ENCODE measurements at regions not wholly inside any gene's neighbourhood (a gene's known extent, or its start where the extent isn't known, plus 50 kb on each side); places are given as distances from the start of the nearest gene placed in this dataset.

DNA sequence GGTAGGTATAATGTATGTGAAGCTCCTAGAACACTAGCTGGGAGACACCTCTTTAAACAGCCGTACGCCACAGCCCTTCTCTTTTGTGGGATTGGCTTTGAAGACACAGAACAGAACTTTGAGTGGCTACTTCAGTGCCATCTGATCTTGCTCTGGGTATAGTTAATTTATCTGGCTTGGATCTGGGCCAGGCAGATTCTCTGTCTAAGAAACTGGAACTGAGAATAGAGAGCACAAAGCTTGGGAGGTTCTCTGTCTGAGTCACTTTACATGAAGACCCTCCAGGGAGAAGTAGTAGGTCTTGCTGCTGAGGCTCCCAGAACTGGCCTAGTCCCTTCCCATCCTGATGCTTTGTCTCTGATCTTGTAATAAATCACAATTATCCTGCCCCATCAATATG lies 721.0 kb upstream of the KIF2B start:
- TF ChIP-seq, protein P1, sequence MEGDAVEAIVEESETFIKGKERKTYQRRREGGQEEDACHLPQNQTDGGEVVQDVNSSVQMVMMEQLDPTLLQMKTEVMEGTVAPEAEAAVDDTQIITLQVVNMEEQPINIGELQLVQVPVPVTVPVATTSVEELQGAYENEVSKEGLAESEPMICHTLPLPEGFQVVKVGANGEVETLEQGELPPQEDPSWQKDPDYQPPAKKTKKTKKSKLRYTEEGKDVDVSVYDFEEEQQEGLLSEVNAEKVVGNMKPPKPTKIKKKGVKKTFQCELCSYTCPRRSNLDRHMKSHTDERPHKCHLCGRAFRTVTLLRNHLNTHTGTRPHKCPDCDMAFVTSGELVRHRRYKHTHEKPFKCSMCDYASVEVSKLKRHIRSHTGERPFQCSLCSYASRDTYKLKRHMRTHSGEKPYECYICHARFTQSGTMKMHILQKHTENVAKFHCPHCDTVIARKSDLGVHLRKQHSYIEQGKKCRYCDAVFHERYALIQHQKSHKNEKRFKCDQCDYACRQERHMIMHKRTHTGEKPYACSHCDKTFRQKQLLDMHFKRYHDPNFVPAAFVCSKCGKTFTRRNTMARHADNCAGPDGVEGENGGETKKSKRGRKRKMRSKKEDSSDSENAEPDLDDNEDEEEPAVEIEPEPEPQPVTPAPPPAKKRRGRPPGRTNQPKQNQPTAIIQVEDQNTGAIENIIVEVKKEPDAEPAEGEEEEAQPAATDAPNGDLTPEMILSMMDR (IDR thresholded peaks at IDR 0.05; ENCODE audit: low read depth, low read length, missing control alignments) = no peak
- in situ Hi-C loops (cut with HindIII; ENCODE audit: low pct_ligation_motif_present, low sequenced_read_pairs) = no loop called here
- Histone ChIP-seq H3K36me3 (replicated peaks) (no peaks in the 10 kb centered on the region), H3K4me3 (ENCODE audit: low read depth, low read length) (no peak overlapping the region), H3K27me3 (replicated peaks) (no peaks in the 10 kb centered on the region), H3K27ac (no peak overlapping the region)
- no peak for DNase-seq

DNA sequence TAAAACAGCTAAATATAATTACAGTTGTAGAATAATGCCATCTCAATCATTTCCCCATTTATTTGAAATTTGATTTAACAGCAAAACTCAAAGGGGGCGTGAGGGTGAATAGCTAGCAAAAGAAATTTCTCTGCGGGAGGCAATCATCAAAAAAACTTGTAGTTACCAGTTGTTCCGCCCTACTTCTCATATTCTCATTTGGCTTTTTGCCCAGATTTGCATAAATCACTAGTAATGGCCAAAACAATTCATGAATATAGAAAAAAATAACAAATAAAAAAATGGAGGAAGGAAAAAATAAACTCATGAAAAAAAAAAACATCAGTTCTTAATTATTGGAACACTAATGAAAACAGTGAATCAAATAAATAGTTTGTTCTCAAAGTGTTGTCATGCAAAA lies 722.6 kb upstream of the KIF2B start:
- TF ChIP-seq, protein P1 (IDR thresholded peaks at IDR 0.05; ENCODE audit: low read depth, low read length, missing control alignments) = no peak
- Histone ChIP-seq H3K36me3 (replicated peaks) (no peaks in the 10 kb centered on the region), H3K27me3 (replicated peaks) (no peaks in the 10 kb centered on the region), H3K4me3 (ENCODE audit: low read depth, low read length) (no peak overlapping the region), H3K27ac (no peak overlapping the region)
- no peak for DNase-seq
- in situ Hi-C loops (cut with HindIII; ENCODE audit: low pct_ligation_motif_present, low sequenced_read_pairs) = no loop called here

DNA sequence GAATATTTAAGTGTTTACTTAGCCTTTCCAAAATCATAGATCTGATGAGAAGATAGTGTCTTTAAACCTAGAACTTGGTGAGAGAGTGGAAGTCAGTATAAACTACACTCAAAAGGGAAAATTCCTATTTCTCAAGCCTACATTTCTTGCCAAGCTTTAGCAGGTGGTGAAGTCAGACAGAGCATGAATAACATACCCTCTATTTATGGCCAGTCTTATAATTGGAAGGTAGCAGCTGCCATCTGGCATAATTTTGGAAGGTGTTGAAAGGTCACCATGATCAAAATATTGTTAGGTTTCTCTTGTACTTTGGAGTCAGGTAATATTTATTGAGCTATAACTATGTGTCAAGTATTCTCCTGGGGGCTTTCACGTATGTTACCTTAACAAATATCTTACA lies 729.3 kb upstream of the KIF2B start:
- TF ChIP-seq, protein P1 (IDR thresholded peaks at IDR 0.05; ENCODE audit: low read depth, low read length, missing control alignments) = no peak
- no peak for DNase-seq
- Histone ChIP-seq H3K27me3 (replicated peaks) (no peaks in the 10 kb centered on the region), H3K27ac (no peak overlapping the region), H3K4me3 (ENCODE audit: low read depth, low read length) (no peak overlapping the region), H3K36me3 (replicated peaks) (no peaks in the 10 kb centered on the region)
- in situ Hi-C loops (cut with HindIII; ENCODE audit: low pct_ligation_motif_present, low sequenced_read_pairs) = no loop called here

DNA sequence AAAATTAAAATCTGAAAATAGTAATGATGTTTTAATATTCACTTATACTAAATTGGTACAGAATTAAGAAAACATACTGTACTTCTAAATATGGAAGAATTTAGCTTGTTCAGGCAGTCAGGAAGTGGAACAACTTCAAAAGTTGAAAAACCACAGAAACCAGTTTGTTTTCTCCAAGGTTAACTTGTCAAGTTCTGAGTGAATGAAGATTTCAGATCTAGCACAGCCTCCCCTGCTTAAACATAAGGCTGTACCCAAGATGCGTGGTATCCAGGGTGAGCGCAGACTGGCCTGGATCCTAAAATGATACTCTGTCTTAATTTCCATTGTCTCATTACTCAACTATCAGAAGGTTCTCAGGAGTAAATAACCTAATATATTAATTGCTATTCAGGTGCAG lies 730.7 kb upstream of the KIF2B start:
- H3K27ac ChIP-seq = no peak overlapping the region
- DNase-seq = no peak
- TF ChIP-seq, protein P1 (IDR thresholded peaks at IDR 0.05; ENCODE audit: low read depth, low read length, missing control alignments) = no peak
- no peaks in the 10 kb centered on the region for H3K27me3 ChIP-seq (replicated peaks)
- in situ Hi-C loops (cut with HindIII; ENCODE audit: low pct_ligation_motif_present, low sequenced_read_pairs) = no loop called here
- no peaks in the 10 kb centered on the region for H3K36me3 ChIP-seq (replicated peaks)
- H3K4me3 ChIP-seq (ENCODE audit: low read depth, low read length) = no peak overlapping the region

DNA sequence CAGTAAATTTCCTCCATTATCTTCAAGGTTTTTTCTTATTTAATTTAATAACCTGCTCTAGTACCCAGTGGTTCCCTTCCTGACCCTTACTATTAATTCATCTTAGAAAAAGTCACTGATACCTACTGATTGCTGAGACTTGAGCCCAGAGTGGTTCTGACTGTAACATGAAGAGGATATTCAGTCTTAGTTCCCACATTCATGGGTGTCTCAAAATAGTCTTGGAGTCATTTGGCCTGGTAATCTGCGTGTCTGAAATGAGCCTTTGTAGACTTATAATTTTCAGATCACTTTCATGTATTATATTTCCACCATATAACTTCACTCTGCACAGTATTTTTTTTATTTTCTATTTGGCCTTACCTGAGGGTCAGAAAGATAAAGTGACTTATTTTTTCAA lies 732.0 kb upstream of the KIF2B start:
- DNase-seq = no peak
- Histone ChIP-seq H3K27ac (no peak overlapping the region), H3K4me3 (ENCODE audit: low read depth, low read length) (no peak overlapping the region), H3K27me3 (replicated peaks) (no peaks in the 10 kb centered on the region), H3K36me3 (replicated peaks) (no peaks in the 10 kb centered on the region)
- TF ChIP-seq, protein P1 (IDR thresholded peaks at IDR 0.05; ENCODE audit: low read depth, low read length, missing control alignments) = no peak
- in situ Hi-C loops (cut with HindIII; ENCODE audit: low pct_ligation_motif_present, low sequenced_read_pairs) = no loop called here

DNA sequence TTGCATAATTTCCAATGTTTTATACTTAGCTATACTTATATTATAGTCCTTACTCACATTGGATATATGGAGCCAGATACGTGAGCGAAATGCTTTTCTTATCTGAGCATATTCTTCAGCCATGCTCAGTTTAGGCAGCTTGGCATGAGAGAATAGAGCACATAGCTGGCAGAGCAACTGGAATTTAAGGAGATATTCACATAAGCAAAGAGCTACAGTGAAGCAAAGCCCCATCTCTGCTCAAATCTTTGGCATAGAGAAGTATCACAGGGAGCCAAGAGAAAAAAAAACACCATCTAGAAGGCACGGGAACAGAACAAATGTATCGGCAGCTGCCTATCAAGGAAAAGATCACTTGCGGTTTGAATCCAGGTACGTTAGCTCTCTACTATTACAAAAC lies 734.2 kb upstream of the KIF2B start:
- no peak overlapping the region for H3K4me3 ChIP-seq (ENCODE audit: low read depth, low read length)
- in situ Hi-C loops (cut with HindIII; ENCODE audit: low pct_ligation_motif_present, low sequenced_read_pairs) = no loop called here

More for the DNA sequence above, 734.2 kb upstream of the KIF2B start:
- Histone ChIP-seq H3K27ac (no peak overlapping the region), H3K36me3 (replicated peaks) (no peaks in the 10 kb centered on the region), H3K27me3 (replicated peaks) (no peaks in the 10 kb centered on the region)
- DNase-seq = no peak
- TF ChIP-seq, protein P1 (IDR thresholded peaks at IDR 0.05; ENCODE audit: low read depth, low read length, missing control alignments) = no peak
